ENCODE measurements at regions not wholly inside any gene's neighbourhood (a gene's known extent, or its start where the extent isn't known, plus 50 kb on each side); places are given as distances from the start of the nearest gene placed in this dataset.

GRCh38 chr3:106272302-106272701, 403.5 kb upstream of the CBLB start:
- peaks cover 13% of the 10 kb centered on the region for H3K4me1 ChIP-seq (ENCODE audit: low read length)
- H2AFZ ChIP-seq (ENCODE audit: low read depth, low read length) = no peak overlapping the region
- no peaks in the 10 kb centered on the region for H3K36me3 ChIP-seq (replicated peaks; ENCODE audit: low read depth, low read length)
- no peak overlapping the region for H3K4me2 ChIP-seq (ENCODE audit: low read length)
- H3K9me3 ChIP-seq (ENCODE audit: insufficient read depth, low read length) = no peaks in the 10 kb centered on the region
- no peaks in the 10 kb centered on the region for H3K27me3 ChIP-seq (ENCODE audit: low read depth, low read length)
- no peak for TF ChIP-seq CTCF (IDR thresholded peaks at IDR 0.05; ENCODE audit: low read depth, low read length)
- TF ChIP-seq EZH2phosphoT487 (IDR thresholded peaks at IDR 0.05; ENCODE audit: low read depth) = no peak
- no peak overlapping the region for H3K4me3 ChIP-seq (ENCODE audit: low read length)
- no peaks in the 10 kb centered on the region for H4K20me1 ChIP-seq (ENCODE audit: insufficient read depth, low read length)
- no peaks in the 10 kb centered on the region for H3K79me2 ChIP-seq (ENCODE audit: low read length)
- no peak overlapping the region for H3K27ac ChIP-seq (ENCODE audit: low read length)
- no peak overlapping the region for H3K9ac ChIP-seq (ENCODE audit: low read length)

GRCh38 chr3:106275592-106275991, 406.8 kb upstream of the CBLB start:
- no peak overlapping the region for H3K4me3 ChIP-seq (ENCODE audit: low read length)
- no peaks in the 10 kb centered on the region for H3K27me3 ChIP-seq (ENCODE audit: low read depth, low read length)
- H3K79me2 ChIP-seq (ENCODE audit: low read length) = no peaks in the 10 kb centered on the region
- H3K36me3 ChIP-seq (replicated peaks; ENCODE audit: low read depth, low read length) = no peaks in the 10 kb centered on the region
- H3K9ac ChIP-seq (ENCODE audit: low read length) = no peak overlapping the region
- H2AFZ ChIP-seq (ENCODE audit: low read depth, low read length) = no peak overlapping the region
- no peaks in the 10 kb centered on the region for H3K9me3 ChIP-seq (ENCODE audit: insufficient read depth, low read length)
- H3K27ac ChIP-seq (ENCODE audit: low read length) = no peak overlapping the region
- no peak overlapping the region for H3K4me2 ChIP-seq (ENCODE audit: low read length)
- no peaks in the 10 kb centered on the region for H4K20me1 ChIP-seq (ENCODE audit: insufficient read depth, low read length)
- no peak for TF ChIP-seq EZH2phosphoT487 (IDR thresholded peaks at IDR 0.05; ENCODE audit: low read depth)
- no peak for TF ChIP-seq CTCF (IDR thresholded peaks at IDR 0.05; ENCODE audit: low read depth, low read length)
- H3K4me1 ChIP-seq (ENCODE audit: low read length) = 0 out of 2 replicates have a peak, but pooled peaks cover 5% of the 10 kb centered on the region

- H3K4me1 ChIP-seq (ENCODE audit: low read length) = 0 out of 2 replicates have a peak, but pooled peaks cover 5% of the 10 kb centered on the region
- no peaks in the 10 kb centered on the region for H3K27me3 ChIP-seq (ENCODE audit: low read depth, low read length)
- no peaks in the 10 kb centered on the region for H4K20me1 ChIP-seq (ENCODE audit: insufficient read depth, low read length)
- no peak overlapping the region for H3K4me3 ChIP-seq (ENCODE audit: low read length)
- no peaks in the 10 kb centered on the region for H3K9me3 ChIP-seq (ENCODE audit: insufficient read depth, low read length)
- no peak overlapping the region for H2AFZ ChIP-seq (ENCODE audit: low read depth, low read length)
- H3K9ac ChIP-seq (ENCODE audit: low read length) = no peak overlapping the region
- TF ChIP-seq CTCF (IDR thresholded peaks at IDR 0.05; ENCODE audit: low read depth, low read length) (no peak), EZH2phosphoT487 (IDR thresholded peaks at IDR 0.05; ENCODE audit: low read depth) (no peak)
- H3K79me2 ChIP-seq (ENCODE audit: low read length) = no peaks in the 10 kb centered on the region
- H3K27ac ChIP-seq (ENCODE audit: low read length) = no peak overlapping the region
- no peak overlapping the region for H3K4me2 ChIP-seq (ENCODE audit: low read length)
- H3K36me3 ChIP-seq (replicated peaks; ENCODE audit: low read depth, low read length) = no peaks in the 10 kb centered on the region
Observed at GRCh38 chr3:106276151-106276550, 407.3 kb upstream of the CBLB start.

GRCh38 chr3:106276755-106277612, 408.2 kb upstream of the CBLB start:
- H3K36me3 ChIP-seq (replicated peaks; ENCODE audit: low read depth, low read length) = no peaks in the 10 kb centered on the region
- H3K4me1 ChIP-seq (ENCODE audit: low read length) = no peaks in the 10 kb centered on the region
- TF ChIP-seq CTCF (IDR thresholded peaks at IDR 0.05; ENCODE audit: low read depth, low read length) = no peak
- no peak for TF ChIP-seq EZH2phosphoT487 (IDR thresholded peaks at IDR 0.05; ENCODE audit: low read depth)
- no peak overlapping the region for H3K4me2 ChIP-seq (ENCODE audit: low read length)
- H3K9ac ChIP-seq (ENCODE audit: low read length) = no peak overlapping the region
- H3K27ac ChIP-seq (ENCODE audit: low read length) = no peak overlapping the region
- H2AFZ ChIP-seq (ENCODE audit: low read depth, low read length) = no peak overlapping the region
- H3K4me3 ChIP-seq (ENCODE audit: low read length) = no peak overlapping the region
- no peaks in the 10 kb centered on the region for H4K20me1 ChIP-seq (ENCODE audit: insufficient read depth, low read length)
- no peaks in the 10 kb centered on the region for H3K27me3 ChIP-seq (ENCODE audit: low read depth, low read length)
- no peaks in the 10 kb centered on the region for H3K79me2 ChIP-seq (ENCODE audit: low read length)
- no peaks in the 10 kb centered on the region for H3K9me3 ChIP-seq (ENCODE audit: insufficient read depth, low read length)
